GM18868 (cell line): ENCODE measurements at regions not wholly inside any gene's neighbourhood (a gene's known extent, or its start where the extent isn't known, plus 50 kb on each side); places are given as distances from the start of the nearest gene placed in this dataset.

Source experiments
- ATAC-seq: cut with Tn5 transposase; IDR thresholded peaks from one replicate; pipeline ENCODE4 v1.9.1; 2021; ENCODE audit warnings: mild to moderate bottlenecking, moderate library complexity; ENCODE audit not compliant: unreplicated experiment

DNA sequence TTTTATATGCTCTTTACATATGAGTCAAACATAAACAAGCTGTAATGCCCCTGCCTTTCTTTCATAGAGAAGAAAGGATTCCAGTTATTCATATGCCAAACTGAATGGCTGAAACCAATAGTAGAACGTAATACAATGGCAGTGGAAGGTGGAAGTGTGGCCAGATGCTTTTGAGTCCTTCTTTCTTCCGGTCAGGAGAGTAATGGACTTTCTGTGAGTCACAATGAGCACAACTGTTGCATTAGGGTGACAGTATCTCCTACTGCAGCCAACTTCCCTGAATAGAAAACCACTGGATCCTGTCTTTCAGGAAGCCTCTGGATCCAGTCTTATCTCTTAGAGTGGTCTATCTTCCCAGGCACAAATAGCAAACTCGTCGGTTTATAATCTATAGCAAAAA lies 855.2 kb downstream of the MAT2B start:
- ATAC-seq, result no peak

DNA sequence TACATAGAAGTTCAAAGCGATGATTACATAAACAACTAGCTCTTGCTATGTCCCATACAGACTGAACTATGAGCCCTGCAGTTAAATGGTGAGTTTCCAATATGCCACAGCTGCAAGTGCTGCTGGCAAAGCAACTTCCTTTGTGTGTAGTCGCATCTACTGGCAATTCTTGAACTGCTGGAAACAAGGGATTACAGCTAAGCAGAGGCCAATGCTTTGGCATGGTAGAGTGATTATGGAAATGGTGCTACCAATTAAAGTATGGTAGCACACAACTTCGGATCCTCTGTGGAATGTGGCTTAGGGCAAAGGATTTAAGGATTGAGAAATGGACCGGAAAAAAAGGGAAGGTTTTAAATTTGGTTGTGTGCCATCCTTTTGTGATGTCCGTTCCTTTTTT lies 856.6 kb downstream of the MAT2B start:
- ATAC-seq, result no peak

GRCh38 chr5:164362835-164363234 lies 857.4 kb downstream of the MAT2B start:
- no peak for ATAC-seq

DNA sequence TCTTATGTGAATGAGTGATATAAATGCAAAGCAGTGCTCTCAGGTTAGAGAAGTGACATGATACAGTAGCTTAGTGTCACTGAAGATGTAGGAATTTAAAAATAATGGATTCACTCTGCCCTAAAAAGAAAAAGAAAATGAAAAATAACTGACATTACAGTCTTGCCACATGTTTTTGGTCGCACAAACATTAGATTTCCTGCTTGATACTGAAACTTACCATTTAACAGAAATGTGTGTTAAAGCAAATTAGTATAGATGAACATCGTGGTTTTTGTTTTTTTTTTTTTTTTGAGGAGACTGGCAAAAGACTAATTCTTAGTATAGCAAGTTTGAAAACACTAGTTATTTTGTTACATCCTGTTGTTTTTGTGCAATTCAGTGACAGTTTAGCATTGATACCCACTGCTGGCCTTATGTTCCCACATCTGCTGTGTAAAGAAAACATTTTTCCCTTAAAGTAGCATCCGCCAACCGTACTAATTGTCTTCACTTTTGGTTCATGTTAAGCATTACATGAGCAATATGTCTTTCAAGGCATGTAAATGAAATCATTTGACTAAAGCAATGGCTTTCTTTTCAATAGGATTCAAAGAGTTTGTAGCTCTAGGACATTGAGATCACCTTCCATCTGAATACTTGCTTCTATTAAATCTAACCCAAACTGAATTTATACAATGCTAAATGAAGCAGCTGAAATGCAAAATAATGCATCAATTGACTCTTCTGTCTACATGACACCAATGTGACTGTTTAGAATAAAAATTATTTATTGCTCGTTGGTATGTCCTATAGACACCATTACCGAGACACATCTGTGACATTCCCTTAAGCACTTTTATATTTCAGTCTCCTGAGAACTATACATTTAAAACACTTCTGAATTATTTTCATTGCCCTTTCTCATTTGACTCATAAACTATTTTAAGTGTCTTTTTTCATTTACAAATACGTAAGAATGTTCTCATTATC lies 859.1 kb downstream of the MAT2B start:
- no peak for ATAC-seq

DNA sequence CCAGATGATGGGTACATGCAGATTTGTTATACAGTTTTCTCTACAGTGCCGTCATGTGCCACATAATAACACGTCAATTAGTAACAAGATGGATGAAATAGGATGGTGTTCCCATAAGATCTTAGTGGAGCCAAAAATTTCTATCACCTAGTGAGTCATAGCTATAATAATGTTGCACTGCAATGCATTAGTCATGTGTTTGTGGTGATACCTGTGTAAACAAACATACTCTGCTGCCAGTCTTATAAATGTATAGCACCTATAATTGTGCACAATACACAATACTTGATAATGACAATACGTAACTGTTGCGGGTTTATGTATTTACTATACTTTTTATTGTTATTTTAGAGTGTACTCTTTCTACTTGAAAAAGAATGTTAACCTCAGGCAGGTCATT lies 865.4 kb downstream of the MAT2B start:
- no peak for ATAC-seq

GRCh38 chr5:164372892-164373291 lies 867.5 kb downstream of the MAT2B start:
- ATAC-seq, result no peak

DNA sequence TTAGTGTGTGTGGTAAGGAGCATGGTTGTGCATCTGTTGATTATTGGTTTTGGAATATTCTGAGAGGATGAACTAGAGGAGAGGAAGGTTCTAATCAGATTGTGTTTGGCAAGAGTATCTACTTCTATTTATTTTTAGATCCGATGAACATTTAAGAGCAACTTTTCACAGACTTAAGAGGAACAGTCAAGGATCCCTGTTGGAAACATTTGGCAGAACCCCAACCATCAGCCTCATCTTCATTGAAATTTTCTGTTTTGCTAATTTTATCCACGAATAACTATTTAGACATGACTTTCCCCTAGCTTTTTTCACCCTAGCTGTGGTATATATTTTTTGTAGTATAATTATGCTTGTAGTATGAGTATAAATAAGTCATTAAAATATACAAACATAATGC lies 868.5 kb downstream of the MAT2B start:
- ATAC-seq, result no peak

GRCh38 chr5:164375051-164375450 lies 869.6 kb downstream of the MAT2B start:
- no peak for ATAC-seq

DNA sequence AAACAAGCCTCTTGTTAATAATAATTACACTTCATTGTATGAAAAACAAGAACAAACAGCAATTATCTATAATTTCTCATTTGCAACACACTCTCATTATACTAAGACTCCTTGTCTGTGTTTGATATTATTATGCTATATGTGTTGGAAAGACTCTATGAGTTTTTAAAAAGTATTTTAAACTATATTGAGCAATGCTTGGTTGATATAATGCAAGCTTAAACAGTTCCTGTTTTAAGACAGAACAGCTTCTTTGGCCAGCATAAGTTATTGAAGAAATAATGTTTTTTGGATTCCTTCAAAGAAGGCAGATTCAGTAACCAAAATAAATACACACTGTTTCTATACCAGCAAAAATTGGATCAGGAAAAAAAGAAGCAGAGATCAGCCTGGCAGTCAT lies 871.4 kb downstream of the MAT2B start:
- ATAC-seq, result no peak

DNA sequence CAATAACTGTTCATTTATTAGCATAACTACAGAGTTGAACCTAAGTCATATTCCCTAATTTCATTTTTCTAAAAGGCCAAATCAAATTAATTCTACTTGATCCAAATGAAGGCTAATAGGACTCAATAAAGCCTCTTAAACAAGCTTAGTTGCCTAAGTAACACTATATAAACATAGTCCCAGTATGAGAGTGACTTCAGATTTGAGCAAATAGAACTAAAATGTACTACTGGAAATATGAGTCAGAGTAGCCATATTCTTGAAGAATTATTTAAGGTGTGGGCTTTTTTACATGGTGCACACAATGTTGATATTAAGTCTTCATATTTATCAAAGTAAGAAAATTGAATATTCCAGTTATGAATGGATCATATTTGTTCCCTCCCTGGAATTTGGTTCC lies 872.3 kb downstream of the MAT2B start:
- ATAC-seq, result no peak

GRCh38 chr5:164383662-164384061 lies 878.2 kb downstream of the MAT2B start:
- ATAC-seq, result no peak

GRCh38 chr5:164392531-164392930 lies 887.1 kb downstream of the MAT2B start:
- no peak for ATAC-seq

DNA sequence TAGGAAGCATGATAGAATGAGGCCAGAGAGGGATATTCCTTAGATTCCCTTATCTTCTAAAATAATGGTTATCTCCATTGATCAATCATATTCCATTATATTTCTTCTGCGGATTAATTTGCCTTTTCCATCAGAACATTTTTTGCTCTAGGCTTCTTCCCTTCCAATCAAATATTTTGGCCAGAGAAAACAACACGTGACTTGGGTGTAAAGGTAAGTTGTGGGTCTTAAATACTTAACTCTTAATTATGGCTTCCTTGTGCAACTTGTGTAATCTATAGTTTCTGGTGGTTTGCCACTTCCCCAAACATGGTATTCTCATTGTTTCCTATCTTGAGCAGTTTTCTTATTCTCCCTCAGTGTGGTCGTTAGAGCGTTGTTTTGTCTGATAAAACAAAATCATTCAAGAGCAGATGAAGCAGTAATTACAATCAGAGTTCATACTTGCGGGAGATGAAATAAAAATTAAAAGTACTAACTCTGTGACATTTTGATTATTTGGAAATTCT lies 889.3 kb downstream of the MAT2B start:
- ATAC-seq, result no peak

DNA sequence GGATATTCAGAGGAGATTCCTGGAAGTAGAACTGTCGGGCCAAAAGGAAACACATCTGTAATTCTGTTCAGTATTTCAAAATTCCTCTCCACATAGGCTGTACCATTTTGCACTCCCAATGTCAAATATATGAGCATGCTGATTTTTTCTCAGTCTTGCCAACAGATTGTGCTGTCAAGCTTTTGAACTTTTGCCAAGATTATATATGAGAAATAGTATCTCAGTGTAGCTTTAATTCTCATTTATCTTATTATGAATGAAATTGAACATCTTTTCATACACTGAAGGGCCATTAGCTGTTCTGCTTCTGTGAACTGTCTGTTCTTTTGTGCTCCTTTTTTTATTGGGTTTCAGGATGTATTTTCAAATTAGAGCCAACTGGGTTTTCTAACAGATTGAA lies 907.1 kb downstream of the MAT2B start:
- ATAC-seq, result no peak

DNA sequence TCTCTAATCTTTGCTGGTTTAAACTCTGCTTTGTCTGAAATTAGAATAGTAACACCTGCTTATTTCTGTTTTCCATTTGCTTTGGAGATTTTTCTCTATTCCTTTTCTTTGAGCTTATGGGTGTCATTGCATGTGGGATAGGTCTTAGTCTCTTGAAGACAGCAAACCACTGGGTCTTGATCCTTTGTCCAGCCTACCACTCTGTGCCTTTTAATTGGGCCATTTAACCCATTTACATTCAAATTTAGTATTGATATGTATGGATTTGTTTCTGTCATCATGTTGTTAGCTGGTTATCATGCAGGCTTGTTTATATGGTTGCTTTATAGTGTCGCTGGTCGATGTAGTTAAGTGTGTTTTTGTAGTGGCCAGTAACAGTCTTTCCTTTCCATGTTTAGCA lies 914.7 kb downstream of the MAT2B start:
- no peak for ATAC-seq

DNA sequence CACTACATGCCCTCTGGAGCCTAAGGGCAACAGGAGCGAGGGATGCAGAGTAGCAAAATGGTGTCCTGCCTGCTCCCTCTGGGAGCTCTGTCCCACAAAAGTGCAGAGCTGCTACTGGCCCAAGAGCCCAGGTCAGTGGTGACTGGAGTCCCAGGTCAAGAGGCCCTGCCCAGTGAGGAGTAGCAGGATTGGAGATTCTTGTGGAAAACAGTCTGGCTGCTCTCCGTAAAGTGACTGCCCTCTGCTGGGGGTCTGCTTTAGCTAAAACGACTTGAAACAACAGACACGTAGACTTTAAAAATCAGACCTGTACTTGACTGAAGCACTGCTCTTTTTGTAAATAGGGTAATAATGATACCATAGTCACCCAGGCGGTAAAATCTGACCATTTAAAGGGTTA lies 917.0 kb downstream of the MAT2B start:
- no peak for ATAC-seq

- ATAC-seq, result no peak
Measured at GRCh38 chr5:164431634-164432304, 926.4 kb downstream of the MAT2B start.

DNA sequence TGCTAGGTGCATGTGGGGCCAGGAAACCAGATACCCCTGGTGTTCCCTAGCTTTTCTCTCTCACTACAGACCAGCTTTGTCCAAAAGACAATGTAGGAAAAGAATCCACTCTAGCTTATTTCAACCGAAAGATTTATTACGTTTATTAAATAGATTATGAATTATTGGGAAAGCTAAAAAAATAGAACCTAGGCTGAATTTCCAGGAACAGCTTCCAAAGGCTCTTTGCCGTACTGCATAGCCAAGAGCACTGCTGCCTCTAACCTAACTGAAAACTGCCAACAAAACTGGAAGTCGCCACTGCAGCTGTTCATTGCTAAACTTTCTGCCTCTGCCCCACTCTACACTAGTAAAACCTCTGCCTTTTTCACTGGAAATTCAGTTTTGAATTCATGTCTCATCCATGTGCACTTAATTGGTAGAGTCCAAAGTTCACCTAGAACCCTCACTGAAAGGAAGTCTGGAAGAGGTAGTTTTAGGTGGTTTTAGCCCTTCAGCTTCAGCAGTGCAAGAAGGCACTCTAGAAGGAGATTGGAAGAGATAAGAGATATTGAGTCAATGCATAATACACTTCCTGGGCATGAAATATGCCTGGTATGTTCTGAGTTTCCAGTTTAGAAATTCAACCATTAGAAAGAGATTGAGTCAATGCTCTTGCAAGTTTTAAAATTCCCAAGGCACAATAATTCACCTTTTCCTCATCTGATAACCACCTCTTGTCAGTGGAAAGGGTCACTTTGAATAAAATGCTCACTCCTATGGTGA lies 927.9 kb downstream of the MAT2B start:
- ATAC-seq, result no peak

DNA sequence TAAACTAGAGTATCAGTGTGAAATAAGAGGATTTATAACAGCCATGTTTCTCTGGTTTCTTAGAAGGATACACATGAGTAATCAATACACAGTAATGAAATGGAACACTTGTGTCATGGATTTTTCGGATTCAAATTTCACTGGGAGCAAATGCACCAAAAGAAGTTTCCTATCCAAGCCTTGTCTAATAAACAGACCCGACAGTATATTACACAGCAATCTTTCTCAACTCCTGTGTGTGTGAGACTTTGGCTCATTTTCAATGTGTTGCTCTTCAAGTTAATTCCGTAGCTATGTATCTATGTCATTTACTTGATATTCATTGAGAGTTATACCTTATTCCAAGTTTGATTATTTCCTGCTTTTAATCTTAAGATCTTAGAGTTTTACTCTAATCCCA lies 930.2 kb downstream of the MAT2B start:
- ATAC-seq, result no peak

DNA sequence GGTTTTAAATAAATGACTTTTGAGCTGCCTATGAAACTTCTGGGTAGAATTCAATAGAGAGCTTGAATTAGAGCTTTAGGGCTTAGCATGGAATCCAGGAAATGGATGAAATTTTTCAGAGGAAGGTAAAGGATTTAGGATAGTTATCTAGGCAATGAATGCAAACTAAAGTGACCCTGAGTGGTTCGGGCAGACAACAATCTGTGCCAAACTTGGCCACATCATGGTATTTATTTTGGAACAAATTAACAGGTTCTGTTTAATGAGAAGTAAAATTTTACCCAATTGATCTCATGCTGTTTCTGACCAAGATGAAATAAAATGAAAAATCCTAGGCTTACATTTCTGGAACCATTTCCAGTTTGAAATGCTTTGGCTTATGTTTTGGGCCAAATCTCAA lies 934.4 kb downstream of the MAT2B start:
- no peak for ATAC-seq

GRCh38 chr5:164449460-164449859 lies 944.0 kb downstream of the MAT2B start:
- no peak for ATAC-seq
